H1 (cell line): ENCODE measurements at regions not wholly inside any gene's neighbourhood (a gene's known extent, or its start where the extent isn't known, plus 50 kb on each side); places are given as distances from the start of the nearest gene placed in this dataset.

Source experiments
- CHD1 ChIP-seq: IDR thresholded peaks from 2 replicates; pipeline ENCODE4 v1.6.1; 2012; ENCODE audit warnings: low read depth, low read length, improper control_type of control experiment
- RBBP5 ChIP-seq: IDR thresholded peaks from 2 replicates; pipeline ENCODE4 v1.7.1; 2012; ENCODE audit warnings: low read depth, mild to moderate bottlenecking, inconsistent platforms, low read length, moderate library complexity, borderline replicate concordance
- TF ChIP-seq, protein P1 (sequence below): fragments of 300-600 bp; sonication (generic); IDR thresholded peaks from 2 replicates; pipeline ENCODE4 v1.7.1; 2012; ENCODE audit warnings: low read length, moderate library complexity, mild to moderate bottlenecking, inconsistent platforms; ENCODE audit not compliant: insufficient replicate concordance

DNA sequence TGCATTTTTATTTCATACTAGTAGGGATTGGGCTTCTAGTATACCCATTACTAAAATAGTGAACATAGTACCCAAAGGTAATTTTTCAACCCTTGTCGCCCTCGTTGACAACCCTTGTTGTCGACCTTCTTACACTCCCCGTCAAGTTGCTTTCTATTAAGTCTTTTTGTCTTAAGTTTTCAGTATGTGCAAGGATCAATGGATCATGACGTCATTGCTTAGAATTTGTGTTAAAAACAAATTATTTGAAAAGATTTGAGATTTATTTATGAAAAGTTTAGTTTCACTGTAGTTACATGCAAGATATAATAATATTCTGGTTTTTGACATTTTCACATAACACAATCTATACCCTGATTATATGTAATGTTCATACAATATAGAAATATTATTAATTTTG is 110.4 kb downstream of the CBLN2 start (continued):
- TF ChIP-seq, protein P1, sequence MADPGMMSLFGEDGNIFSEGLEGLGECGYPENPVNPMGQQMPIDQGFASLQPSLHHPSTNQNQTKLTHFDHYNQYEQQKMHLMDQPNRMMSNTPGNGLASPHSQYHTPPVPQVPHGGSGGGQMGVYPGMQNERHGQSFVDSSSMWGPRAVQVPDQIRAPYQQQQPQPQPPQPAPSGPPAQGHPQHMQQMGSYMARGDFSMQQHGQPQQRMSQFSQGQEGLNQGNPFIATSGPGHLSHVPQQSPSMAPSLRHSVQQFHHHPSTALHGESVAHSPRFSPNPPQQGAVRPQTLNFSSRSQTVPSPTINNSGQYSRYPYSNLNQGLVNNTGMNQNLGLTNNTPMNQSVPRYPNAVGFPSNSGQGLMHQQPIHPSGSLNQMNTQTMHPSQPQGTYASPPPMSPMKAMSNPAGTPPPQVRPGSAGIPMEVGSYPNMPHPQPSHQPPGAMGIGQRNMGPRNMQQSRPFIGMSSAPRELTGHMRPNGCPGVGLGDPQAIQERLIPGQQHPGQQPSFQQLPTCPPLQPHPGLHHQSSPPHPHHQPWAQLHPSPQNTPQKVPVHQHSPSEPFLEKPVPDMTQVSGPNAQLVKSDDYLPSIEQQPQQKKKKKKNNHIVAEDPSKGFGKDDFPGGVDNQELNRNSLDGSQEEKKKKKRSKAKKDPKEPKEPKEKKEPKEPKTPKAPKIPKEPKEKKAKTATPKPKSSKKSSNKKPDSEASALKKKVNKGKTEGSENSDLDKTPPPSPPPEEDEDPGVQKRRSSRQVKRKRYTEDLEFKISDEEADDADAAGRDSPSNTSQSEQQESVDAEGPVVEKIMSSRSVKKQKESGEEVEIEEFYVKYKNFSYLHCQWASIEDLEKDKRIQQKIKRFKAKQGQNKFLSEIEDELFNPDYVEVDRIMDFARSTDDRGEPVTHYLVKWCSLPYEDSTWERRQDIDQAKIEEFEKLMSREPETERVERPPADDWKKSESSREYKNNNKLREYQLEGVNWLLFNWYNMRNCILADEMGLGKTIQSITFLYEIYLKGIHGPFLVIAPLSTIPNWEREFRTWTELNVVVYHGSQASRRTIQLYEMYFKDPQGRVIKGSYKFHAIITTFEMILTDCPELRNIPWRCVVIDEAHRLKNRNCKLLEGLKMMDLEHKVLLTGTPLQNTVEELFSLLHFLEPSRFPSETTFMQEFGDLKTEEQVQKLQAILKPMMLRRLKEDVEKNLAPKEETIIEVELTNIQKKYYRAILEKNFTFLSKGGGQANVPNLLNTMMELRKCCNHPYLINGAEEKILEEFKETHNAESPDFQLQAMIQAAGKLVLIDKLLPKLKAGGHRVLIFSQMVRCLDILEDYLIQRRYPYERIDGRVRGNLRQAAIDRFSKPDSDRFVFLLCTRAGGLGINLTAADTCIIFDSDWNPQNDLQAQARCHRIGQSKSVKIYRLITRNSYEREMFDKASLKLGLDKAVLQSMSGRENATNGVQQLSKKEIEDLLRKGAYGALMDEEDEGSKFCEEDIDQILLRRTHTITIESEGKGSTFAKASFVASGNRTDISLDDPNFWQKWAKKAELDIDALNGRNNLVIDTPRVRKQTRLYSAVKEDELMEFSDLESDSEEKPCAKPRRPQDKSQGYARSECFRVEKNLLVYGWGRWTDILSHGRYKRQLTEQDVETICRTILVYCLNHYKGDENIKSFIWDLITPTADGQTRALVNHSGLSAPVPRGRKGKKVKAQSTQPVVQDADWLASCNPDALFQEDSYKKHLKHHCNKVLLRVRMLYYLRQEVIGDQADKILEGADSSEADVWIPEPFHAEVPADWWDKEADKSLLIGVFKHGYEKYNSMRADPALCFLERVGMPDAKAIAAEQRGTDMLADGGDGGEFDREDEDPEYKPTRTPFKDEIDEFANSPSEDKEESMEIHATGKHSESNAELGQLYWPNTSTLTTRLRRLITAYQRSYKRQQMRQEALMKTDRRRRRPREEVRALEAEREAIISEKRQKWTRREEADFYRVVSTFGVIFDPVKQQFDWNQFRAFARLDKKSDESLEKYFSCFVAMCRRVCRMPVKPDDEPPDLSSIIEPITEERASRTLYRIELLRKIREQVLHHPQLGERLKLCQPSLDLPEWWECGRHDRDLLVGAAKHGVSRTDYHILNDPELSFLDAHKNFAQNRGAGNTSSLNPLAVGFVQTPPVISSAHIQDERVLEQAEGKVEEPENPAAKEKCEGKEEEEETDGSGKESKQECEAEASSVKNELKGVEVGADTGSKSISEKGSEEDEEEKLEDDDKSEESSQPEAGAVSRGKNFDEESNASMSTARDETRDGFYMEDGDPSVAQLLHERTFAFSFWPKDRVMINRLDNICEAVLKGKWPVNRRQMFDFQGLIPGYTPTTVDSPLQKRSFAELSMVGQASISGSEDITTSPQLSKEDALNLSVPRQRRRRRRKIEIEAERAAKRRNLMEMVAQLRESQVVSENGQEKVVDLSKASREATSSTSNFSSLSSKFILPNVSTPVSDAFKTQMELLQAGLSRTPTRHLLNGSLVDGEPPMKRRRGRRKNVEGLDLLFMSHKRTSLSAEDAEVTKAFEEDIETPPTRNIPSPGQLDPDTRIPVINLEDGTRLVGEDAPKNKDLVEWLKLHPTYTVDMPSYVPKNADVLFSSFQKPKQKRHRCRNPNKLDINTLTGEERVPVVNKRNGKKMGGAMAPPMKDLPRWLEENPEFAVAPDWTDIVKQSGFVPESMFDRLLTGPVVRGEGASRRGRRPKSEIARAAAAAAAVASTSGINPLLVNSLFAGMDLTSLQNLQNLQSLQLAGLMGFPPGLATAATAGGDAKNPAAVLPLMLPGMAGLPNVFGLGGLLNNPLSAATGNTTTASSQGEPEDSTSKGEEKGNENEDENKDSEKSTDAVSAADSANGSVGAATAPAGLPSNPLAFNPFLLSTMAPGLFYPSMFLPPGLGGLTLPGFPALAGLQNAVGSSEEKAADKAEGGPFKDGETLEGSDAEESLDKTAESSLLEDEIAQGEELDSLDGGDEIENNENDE: no peak
- TF ChIP-seq RBBP5: no peak
- TF ChIP-seq CHD1: no peak
